ENCODE measurements at regions not wholly inside any gene's neighbourhood (a gene's known extent, or its start where the extent isn't known, plus 50 kb on each side); places are given as distances from the start of the nearest gene placed in this dataset.

- Histone ChIP-seq H3K27me3 (ENCODE audit: control insufficient read depth, insufficient read depth, low read length) (no peaks in the 10 kb centered on the region), H3K4me3 (ENCODE audit: low read depth, low read length) (no peak overlapping the region), H3K36me3 (ENCODE audit: control insufficient read depth, insufficient read depth, low read length) (no peaks in the 10 kb centered on the region)
- DNase-seq (ENCODE audit: low read depth), result no peak
- TF ChIP-seq, protein P1, sequence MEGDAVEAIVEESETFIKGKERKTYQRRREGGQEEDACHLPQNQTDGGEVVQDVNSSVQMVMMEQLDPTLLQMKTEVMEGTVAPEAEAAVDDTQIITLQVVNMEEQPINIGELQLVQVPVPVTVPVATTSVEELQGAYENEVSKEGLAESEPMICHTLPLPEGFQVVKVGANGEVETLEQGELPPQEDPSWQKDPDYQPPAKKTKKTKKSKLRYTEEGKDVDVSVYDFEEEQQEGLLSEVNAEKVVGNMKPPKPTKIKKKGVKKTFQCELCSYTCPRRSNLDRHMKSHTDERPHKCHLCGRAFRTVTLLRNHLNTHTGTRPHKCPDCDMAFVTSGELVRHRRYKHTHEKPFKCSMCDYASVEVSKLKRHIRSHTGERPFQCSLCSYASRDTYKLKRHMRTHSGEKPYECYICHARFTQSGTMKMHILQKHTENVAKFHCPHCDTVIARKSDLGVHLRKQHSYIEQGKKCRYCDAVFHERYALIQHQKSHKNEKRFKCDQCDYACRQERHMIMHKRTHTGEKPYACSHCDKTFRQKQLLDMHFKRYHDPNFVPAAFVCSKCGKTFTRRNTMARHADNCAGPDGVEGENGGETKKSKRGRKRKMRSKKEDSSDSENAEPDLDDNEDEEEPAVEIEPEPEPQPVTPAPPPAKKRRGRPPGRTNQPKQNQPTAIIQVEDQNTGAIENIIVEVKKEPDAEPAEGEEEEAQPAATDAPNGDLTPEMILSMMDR (IDR thresholded peaks at IDR 0.05; ENCODE audit: insufficient read depth, low read length, poor library complexity, severe bottlenecking), result no peak
These were observed 289.9 kb downstream of the ZEB2 start for GRCh38 chr2:144230033-144230432.

GRCh38 chr2:144229296-144229695 lies 290.6 kb downstream of the ZEB2 start:
- TF ChIP-seq, protein P1 (IDR thresholded peaks at IDR 0.05; ENCODE audit: insufficient read depth, low read length, poor library complexity, severe bottlenecking), result no peak

DNA sequence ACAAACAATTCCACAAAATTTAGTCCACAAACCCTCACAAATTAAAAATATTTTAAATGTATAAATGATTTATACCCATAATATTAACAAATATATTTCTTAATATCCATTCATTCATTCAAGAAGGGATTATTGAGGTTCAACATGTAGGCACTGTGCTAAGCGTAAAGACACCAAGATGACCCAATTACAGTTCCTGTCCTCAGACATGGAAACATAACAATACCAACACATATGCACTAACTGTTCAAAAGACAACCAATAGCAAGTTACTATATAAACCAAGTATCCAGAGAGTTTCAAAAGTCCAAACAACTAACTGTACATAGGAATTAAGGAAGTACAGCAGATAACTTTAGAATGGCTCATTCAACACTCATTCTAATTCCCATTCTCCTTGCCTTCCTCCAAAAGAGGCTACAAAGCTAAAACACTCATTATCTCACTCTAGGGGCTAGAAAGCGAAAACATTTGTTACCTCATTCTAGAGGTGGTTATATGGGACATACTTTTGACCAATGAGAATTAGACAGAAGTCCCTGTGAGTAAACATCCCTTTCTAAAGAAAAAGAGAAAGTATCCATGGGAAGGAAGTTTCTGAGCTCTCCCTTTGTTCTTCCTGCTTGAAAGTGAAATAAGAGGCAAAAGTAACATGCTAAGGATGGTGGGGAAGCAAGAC lies 292.4 kb downstream of the ZEB2 start:
- Histone ChIP-seq H3K36me3 (ENCODE audit: control insufficient read depth, insufficient read depth, low read length) (no peaks in the 10 kb centered on the region), H3K27me3 (ENCODE audit: control insufficient read depth, insufficient read depth, low read length) (no peaks in the 10 kb centered on the region), H3K4me3 (ENCODE audit: low read depth, low read length) (no peak overlapping the region)
- TF ChIP-seq, protein P1 (IDR thresholded peaks at IDR 0.05; ENCODE audit: insufficient read depth, low read length, poor library complexity, severe bottlenecking), result no peak
- no peak for DNase-seq (ENCODE audit: low read depth)

More at GRCh38 chr2:144229296-144229695, 290.6 kb downstream of the ZEB2 start:
- Histone ChIP-seq H3K4me3 (ENCODE audit: low read depth, low read length) (no peak overlapping the region), H3K36me3 (ENCODE audit: control insufficient read depth, insufficient read depth, low read length) (no peaks in the 10 kb centered on the region), H3K27me3 (ENCODE audit: control insufficient read depth, insufficient read depth, low read length) (no peaks in the 10 kb centered on the region)
- no peak for DNase-seq (ENCODE audit: low read depth)

DNA sequence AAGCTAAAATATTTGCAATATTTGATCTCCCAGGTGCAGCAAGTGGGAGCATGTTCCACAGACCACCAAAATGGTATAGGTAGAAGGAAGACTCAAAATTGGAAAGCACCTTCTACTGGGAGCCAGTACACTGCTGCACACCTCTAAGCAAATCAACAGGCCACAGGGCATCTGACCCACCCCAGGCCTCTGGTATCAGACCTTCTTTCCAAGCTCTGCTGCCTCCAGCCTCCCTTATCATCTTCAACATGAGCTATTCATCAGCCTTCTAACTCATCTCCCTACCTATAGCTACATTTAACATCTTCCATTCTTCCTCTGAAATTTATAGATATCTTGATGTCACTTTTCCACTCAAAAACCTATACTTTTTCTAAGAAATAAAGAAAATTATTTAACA lies 294.8 kb downstream of the ZEB2 start:
- TF ChIP-seq, protein P1 (IDR thresholded peaks at IDR 0.05; ENCODE audit: insufficient read depth, low read length, poor library complexity, severe bottlenecking), result no peak

DNA sequence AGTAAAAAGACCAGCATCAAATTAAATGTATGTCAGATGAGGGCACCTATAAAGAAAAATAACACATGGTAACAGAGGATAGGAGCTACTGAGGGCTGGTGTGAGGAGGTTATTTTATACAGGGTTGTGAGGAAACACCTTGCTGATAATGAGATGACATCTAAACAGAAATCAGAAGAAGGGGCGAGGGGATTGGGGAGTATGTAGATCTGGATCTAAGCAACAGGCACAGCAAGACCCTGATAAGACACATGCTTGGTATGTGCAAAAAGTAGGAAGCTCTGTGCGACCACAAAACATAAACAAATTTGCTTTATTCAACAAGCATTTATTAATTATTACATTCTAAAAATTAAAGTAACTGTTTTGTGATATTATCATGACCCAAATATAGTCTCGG lies 295.4 kb downstream of the ZEB2 start:
- DNase-seq (ENCODE audit: low read depth), result no peak
- H3K4me3 ChIP-seq (ENCODE audit: low read depth, low read length), result no peak overlapping the region
- TF ChIP-seq, protein P1 (IDR thresholded peaks at IDR 0.05; ENCODE audit: insufficient read depth, low read length, poor library complexity, severe bottlenecking), result no peak
- H3K27me3 ChIP-seq (ENCODE audit: control insufficient read depth, insufficient read depth, low read length), result no peaks in the 10 kb centered on the region
- no peaks in the 10 kb centered on the region for H3K36me3 ChIP-seq (ENCODE audit: control insufficient read depth, insufficient read depth, low read length)

More for the DNA sequence above, 294.8 kb downstream of the ZEB2 start:
- Histone ChIP-seq H3K36me3 (ENCODE audit: control insufficient read depth, insufficient read depth, low read length) (no peaks in the 10 kb centered on the region), H3K4me3 (ENCODE audit: low read depth, low read length) (no peak overlapping the region), H3K27me3 (ENCODE audit: control insufficient read depth, insufficient read depth, low read length) (no peaks in the 10 kb centered on the region)
- DNase-seq (ENCODE audit: low read depth), result no peak

DNA sequence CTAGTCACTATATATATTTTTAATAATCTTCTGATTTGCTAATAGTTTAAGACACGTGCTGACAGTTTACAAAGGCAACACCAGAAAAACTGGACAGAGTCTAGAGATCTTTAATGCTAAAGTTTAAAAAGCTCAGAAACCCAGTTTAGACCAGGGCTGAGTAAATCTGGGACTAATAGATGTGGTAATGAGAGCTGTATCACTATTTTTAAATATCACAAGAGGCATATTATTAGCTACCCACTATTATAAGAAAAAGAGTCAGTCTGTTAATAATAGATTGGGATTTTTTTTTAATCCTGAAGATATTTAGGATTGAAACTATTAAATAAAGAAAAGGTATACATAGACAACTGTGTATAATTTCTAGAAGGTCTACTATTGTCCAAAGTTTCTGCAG lies 299.9 kb downstream of the ZEB2 start:
- H3K36me3 ChIP-seq (ENCODE audit: control insufficient read depth, insufficient read depth, low read length), result no peaks in the 10 kb centered on the region
- TF ChIP-seq, protein P1 (IDR thresholded peaks at IDR 0.05; ENCODE audit: insufficient read depth, low read length, poor library complexity, severe bottlenecking), result no peak
- no peaks in the 10 kb centered on the region for H3K27me3 ChIP-seq (ENCODE audit: control insufficient read depth, insufficient read depth, low read length)

More for the DNA sequence above, 299.9 kb downstream of the ZEB2 start:
- no peak for DNase-seq (ENCODE audit: low read depth)
- H3K4me3 ChIP-seq (ENCODE audit: low read depth, low read length), result no peak overlapping the region
